Activated CD4-positive, CD25-positive, alpha-beta regulatory T cell treated with anti-CD3 and anti-CD28 coated beads, Interleukin-2, amount 50 U/mL, for 24 hours (primary cell): ENCODE measurements at regions not wholly inside any gene's neighbourhood (a gene's known extent, or its start where the extent isn't known, plus 50 kb on each side); places are given as distances from the start of the nearest gene placed in this dataset.

Experiments used
- ATAC-seq, 2 donors: fragments of 150-1000 bp; cut with Tn5 transposase; one replicate each; pipeline ENCODE4 v1.10.0; 2021; ENCODE audit warnings: mild to moderate bottlenecking in 1 of 2, moderate library complexity in 1 of 2

GRCh38 chr16:14360326-14361037, 269.6 kb downstream of the PARN start:
- ATAC-seq = no peak

- ATAC-seq = no peak
Observed at GRCh38 chr16:14358697-14359305, 271.3 kb downstream of the PARN start.

- no peak for ATAC-seq
Observed at GRCh38 chr16:14357328-14357727, 272.7 kb downstream of the PARN start.

GRCh38 chr16:14356064-14356463, 274.0 kb downstream of the PARN start:
- no peak for ATAC-seq

- ATAC-seq = peak; percentile 91
Observed at GRCh38 chr16:14354561-14355351, 275.3 kb downstream of the PARN start.

- no peak for ATAC-seq
Observed at GRCh38 chr16:14353340-14353739, 276.7 kb downstream of the PARN start.

- ATAC-seq = no peak
Observed at GRCh38 chr16:14351647-14352046, 278.4 kb downstream of the PARN start.

- ATAC-seq = no peak
Observed at GRCh38 chr16:14350626-14351025, 279.4 kb downstream of the PARN start.

GRCh38 chr16:14350081-14350480, 279.0 kb downstream of the MRTFB start:
- no peak for ATAC-seq

GRCh38 chr16:14347706-14348105, 276.6 kb downstream of the MRTFB start:
- no peak for ATAC-seq

- no peak for ATAC-seq
Observed at GRCh38 chr16:14346278-14347142, 275.4 kb downstream of the MRTFB start.

- ATAC-seq = no peak
Observed at GRCh38 chr16:14345512-14346115, 274.5 kb downstream of the MRTFB start.

- ATAC-seq = no peak
Observed at GRCh38 chr16:14344945-14345344, 273.8 kb downstream of the MRTFB start.

- ATAC-seq = no peak
Observed at GRCh38 chr16:14344292-14344691, 273.2 kb downstream of the MRTFB start.

- ATAC-seq = no peak
Observed at GRCh38 chr16:14341324-14342225, 270.5 kb downstream of the MRTFB start.

- ATAC-seq = no peak
Observed at GRCh38 chr16:14339694-14340093, 268.6 kb downstream of the MRTFB start.

GRCh38 chr16:14338969-14339368, 267.9 kb downstream of the MRTFB start:
- no peak for ATAC-seq

- no peak for ATAC-seq
Observed at GRCh38 chr16:14338236-14338635, 267.1 kb downstream of the MRTFB start.

GRCh38 chr16:14337303-14338191, 266.4 kb downstream of the MRTFB start:
- ATAC-seq = no peak

GRCh38 chr16:14335297-14335696, 264.2 kb downstream of the MRTFB start:
- ATAC-seq = no peak
